ENCODE measurements at regions not wholly inside any gene's neighbourhood (a gene's known extent, or its start where the extent isn't known, plus 50 kb on each side); places are given as distances from the start of the nearest gene placed in this dataset.

DNA sequence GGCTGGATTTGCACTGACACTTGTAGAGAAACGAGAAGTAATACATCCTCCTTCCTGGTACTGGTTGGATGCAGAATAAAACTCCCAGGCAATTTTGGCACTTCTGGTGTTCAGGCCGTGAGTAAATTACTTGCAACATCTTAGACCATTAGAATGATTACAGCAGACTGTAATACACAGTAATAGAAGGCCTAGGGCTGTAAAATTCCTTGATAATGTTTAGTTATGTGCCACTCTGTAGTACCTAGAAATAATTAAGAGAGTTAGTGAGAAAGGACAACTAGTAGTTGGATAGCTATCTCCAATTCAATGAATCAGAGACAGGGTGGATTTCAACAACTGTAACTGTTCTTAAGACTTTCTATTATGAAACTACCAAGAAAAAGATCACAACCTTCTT lies 356.3 kb upstream of the SETBP1 start:
- H3K36me3 ChIP-seq (ENCODE audit: control insufficient read depth, insufficient read depth, low read length) = no peaks in the 10 kb centered on the region

DNA sequence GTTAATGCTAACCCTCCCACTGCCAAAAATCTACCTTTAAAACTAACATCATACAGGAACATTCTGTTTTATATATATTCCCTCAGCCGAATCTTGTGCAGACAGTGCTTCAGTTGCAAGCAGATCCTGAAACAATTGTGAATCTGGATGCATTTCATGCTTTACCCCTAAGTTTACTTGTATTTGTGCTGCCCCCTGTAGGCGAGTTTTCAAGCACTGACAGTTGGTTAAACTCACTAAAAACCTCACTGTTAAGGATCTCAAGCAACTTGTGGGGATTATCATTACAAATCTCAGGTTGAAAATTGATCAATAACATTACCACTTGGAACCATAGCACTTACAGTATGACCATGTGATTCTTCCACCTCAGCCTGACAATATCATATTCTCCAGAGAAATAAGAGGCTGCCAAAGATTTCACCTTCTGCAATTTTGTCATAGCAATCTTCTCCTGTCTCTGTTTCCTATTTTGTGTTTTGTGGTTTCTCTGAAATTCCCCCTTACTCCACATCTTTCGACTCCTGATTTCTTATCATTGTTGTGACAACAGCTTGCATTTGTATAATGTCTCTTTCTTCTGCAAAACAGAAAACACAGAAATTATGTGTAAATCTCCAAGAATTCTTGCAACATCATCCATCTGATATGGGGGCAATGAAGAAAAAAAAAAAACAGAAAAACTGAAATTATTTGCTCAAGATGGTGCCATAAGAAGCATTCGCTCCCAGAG lies 354.6 kb upstream of the SETBP1 start:
- no peaks in the 10 kb centered on the region for H3K79me2 ChIP-seq
- H3K36me3 ChIP-seq (ENCODE audit: control insufficient read depth, insufficient read depth, low read length) = no peaks in the 10 kb centered on the region
- no peak overlapping the region for H3K4me2 ChIP-seq (ENCODE audit: low read length)
- no peaks in the 10 kb centered on the region for H3K9me3 ChIP-seq (ENCODE audit: control insufficient read depth, low read length)
- TF ChIP-seq, protein P1, sequence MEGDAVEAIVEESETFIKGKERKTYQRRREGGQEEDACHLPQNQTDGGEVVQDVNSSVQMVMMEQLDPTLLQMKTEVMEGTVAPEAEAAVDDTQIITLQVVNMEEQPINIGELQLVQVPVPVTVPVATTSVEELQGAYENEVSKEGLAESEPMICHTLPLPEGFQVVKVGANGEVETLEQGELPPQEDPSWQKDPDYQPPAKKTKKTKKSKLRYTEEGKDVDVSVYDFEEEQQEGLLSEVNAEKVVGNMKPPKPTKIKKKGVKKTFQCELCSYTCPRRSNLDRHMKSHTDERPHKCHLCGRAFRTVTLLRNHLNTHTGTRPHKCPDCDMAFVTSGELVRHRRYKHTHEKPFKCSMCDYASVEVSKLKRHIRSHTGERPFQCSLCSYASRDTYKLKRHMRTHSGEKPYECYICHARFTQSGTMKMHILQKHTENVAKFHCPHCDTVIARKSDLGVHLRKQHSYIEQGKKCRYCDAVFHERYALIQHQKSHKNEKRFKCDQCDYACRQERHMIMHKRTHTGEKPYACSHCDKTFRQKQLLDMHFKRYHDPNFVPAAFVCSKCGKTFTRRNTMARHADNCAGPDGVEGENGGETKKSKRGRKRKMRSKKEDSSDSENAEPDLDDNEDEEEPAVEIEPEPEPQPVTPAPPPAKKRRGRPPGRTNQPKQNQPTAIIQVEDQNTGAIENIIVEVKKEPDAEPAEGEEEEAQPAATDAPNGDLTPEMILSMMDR (IDR thresholded peaks at IDR 0.05) = peak; percentile 36
- H3K4me1 ChIP-seq = no peaks in the 10 kb centered on the region
- no peak overlapping the region for H2AFZ ChIP-seq
- H3K4me3 ChIP-seq (ENCODE audit: low read depth, low read length) = no peak overlapping the region
- no peaks in the 10 kb centered on the region for H3K27me3 ChIP-seq (ENCODE audit: control insufficient read depth, insufficient read depth, low read length)
- no peak overlapping the region for H3K9ac ChIP-seq
- no peak overlapping the region for H3K27ac ChIP-seq

More for the DNA sequence above, 356.3 kb upstream of the SETBP1 start:
- H3K27me3 ChIP-seq (ENCODE audit: control insufficient read depth, insufficient read depth, low read length) = no peaks in the 10 kb centered on the region
- H2AFZ ChIP-seq = no peak overlapping the region
- no peak overlapping the region for H3K9ac ChIP-seq
- H3K4me2 ChIP-seq (ENCODE audit: low read length) = no peak overlapping the region
- no peaks in the 10 kb centered on the region for H3K9me3 ChIP-seq (ENCODE audit: control insufficient read depth, low read length)
- H3K4me3 ChIP-seq (ENCODE audit: low read depth, low read length) = no peak overlapping the region
- no peaks in the 10 kb centered on the region for H3K4me1 ChIP-seq
- no peaks in the 10 kb centered on the region for H3K79me2 ChIP-seq
- H3K27ac ChIP-seq = no peak overlapping the region
- TF ChIP-seq, protein P1 (IDR thresholded peaks at IDR 0.05) = no peak

DNA sequence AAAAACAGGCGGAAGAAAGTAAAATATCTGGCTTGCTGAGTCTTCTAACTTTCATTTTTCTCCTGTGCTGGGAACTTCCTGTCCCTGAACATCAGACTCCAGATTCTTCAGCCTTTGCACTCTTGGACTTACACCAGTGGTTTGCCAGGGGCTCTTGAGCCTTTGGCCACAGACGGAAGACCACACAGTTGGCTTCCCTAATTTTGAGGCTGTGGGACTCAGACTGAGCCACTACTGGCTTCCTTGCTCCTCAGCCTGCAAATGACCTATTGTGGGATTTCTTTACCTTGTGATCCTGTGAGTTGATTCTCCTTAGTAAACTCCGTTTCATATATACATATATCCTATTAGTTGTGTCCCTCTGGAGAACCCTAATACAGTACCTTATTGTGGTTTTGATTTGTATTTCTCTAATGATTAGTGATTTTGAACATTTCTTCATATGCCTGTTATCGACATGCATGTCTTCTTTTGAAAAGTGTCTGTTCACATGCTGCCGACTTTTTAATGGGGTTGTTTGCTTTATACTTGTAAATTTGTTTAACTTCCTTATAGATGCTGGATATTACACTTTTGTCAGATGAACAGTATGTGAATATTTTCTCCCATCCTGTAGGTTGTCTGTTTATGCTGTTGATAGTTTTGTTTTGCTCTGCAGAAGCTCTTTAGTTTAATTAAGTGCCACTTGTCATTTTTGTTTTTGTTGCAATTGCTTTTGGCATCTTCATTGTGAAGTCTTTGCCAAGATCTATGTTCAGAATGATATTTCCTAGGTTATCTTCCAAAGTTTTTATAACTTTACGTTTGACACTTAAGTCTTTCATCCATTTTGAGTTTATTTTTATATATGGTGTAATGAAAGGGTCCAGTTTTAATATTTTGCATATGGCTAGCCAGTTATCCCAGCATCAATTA lies 348.8 kb upstream of the SETBP1 start:
- H3K9me3 ChIP-seq (ENCODE audit: control insufficient read depth, low read length) = no peaks in the 10 kb centered on the region
- H3K27ac ChIP-seq = no peak overlapping the region
- H3K9ac ChIP-seq = no peak overlapping the region
- H3K36me3 ChIP-seq (ENCODE audit: control insufficient read depth, insufficient read depth, low read length) = no peaks in the 10 kb centered on the region
- no peaks in the 10 kb centered on the region for H3K4me1 ChIP-seq
- H2AFZ ChIP-seq = no peak overlapping the region
- no peaks in the 10 kb centered on the region for H3K79me2 ChIP-seq
- no peak overlapping the region for H3K4me2 ChIP-seq (ENCODE audit: low read length)
- no peak overlapping the region for H3K4me3 ChIP-seq (ENCODE audit: low read depth, low read length)
- TF ChIP-seq, protein P1 (IDR thresholded peaks at IDR 0.05) = no peak
- no peaks in the 10 kb centered on the region for H3K27me3 ChIP-seq (ENCODE audit: control insufficient read depth, insufficient read depth, low read length)

DNA sequence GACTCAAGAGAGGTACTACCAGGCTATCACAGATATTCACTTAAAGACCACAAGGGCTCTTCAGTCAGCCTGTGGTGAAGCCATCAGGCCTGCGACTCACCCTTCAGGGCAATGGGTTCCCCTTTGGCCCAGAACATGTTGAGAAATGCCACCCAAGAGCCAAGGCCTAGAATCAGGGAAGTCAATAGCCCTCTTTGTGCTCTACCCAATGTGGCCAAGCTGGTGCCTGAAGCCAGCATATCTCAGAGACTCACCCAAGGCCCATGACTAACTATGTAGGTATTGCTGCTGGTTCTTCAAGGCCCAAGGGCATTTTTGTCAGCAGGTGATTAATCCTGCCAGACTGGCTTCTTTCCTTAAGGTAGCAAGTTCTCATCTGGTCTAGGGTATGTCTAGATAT lies 338.9 kb upstream of the SETBP1 start:
- Histone ChIP-seq H3K27ac (no peak overlapping the region), H3K4me1 (no peaks in the 10 kb centered on the region), H3K36me3 (ENCODE audit: control insufficient read depth, insufficient read depth, low read length) (no peaks in the 10 kb centered on the region), H3K9ac (no peak overlapping the region), H3K9me3 (ENCODE audit: control insufficient read depth, low read length) (no peaks in the 10 kb centered on the region), H3K27me3 (ENCODE audit: control insufficient read depth, insufficient read depth, low read length) (no peaks in the 10 kb centered on the region), H2AFZ (no peak overlapping the region), H3K4me3 (ENCODE audit: low read depth, low read length) (no peak overlapping the region), H3K79me2 (no peaks in the 10 kb centered on the region), H3K4me2 (ENCODE audit: low read length) (no peak overlapping the region)
- TF ChIP-seq, protein P1 (IDR thresholded peaks at IDR 0.05) = no peak
